GM20431 (cell line): ENCODE measurements at regions not wholly inside any gene's neighbourhood (a gene's known extent, or its start where the extent isn't known, plus 50 kb on each side); places are given as distances from the start of the nearest gene placed in this dataset.

Experiments
- in situ Hi-C: fragments of 300-500 bp; cut with MseI, MboI; formaldehyde crosslinking; loops from one replicate; pipeline ENCODE4 v1.15.0; 2020; ENCODE audit warnings: low sequenced_read_pairs; ENCODE audit not compliant: unreplicated experiment

- in situ Hi-C loops: no loop called here
Observed at GRCh38 chr2:194769030-194769429, 888.0 kb upstream of the SLC39A10 start.

GRCh38 chr2:194765723-194766122 lies 891.3 kb upstream of the SLC39A10 start:
- in situ Hi-C loops: no loop called here

GRCh38 chr2:194750926-194751325 lies 906.1 kb upstream of the SLC39A10 start:
- in situ Hi-C loops: no loop called here

- in situ Hi-C loops: no loop called here
Observed at GRCh38 chr2:194745557-194746146, 911.4 kb upstream of the SLC39A10 start.

GRCh38 chr2:194742706-194743105 lies 914.3 kb upstream of the SLC39A10 start:
- in situ Hi-C loops: no loop called here

- in situ Hi-C loops: no loop called here
Observed at GRCh38 chr2:194739217-194739616, 917.8 kb upstream of the SLC39A10 start.

GRCh38 chr2:194735837-194736542 lies 921.0 kb upstream of the SLC39A10 start:
- in situ Hi-C loops: no loop called here

GRCh38 chr2:194730266-194730665 lies 926.8 kb upstream of the SLC39A10 start:
- in situ Hi-C loops: no loop called here

GRCh38 chr2:194725169-194725568 lies 931.9 kb upstream of the SLC39A10 start:
- in situ Hi-C loops: no loop called here

- in situ Hi-C loops: no loop called here
Observed at GRCh38 chr2:194723446-194723845, 933.6 kb upstream of the SLC39A10 start.

- in situ Hi-C loops: no loop called here
Observed at GRCh38 chr2:194721227-194721626, 935.8 kb upstream of the SLC39A10 start.

GRCh38 chr2:194720462-194720861 lies 936.6 kb upstream of the SLC39A10 start:
- in situ Hi-C loops: no loop called here

- in situ Hi-C loops: no loop called here
Observed at GRCh38 chr2:194718881-194719280, 938.1 kb upstream of the SLC39A10 start.

- in situ Hi-C loops: no loop called here
Observed at GRCh38 chr2:194714541-194714940, 942.5 kb upstream of the SLC39A10 start.

- in situ Hi-C loops: no loop called here
Observed at GRCh38 chr2:194709840-194710239, 947.2 kb upstream of the SLC39A10 start.

GRCh38 chr2:194706179-194706578 lies 950.8 kb upstream of the SLC39A10 start:
- in situ Hi-C loops: no loop called here

- in situ Hi-C loops: no loop called here
Observed at GRCh38 chr2:194705398-194705797, 951.6 kb upstream of the SLC39A10 start.

GRCh38 chr2:194700726-194701125 lies 956.3 kb upstream of the SLC39A10 start:
- in situ Hi-C loops: no loop called here

GRCh38 chr2:194700116-194700515 lies 956.9 kb upstream of the SLC39A10 start:
- in situ Hi-C loops: no loop called here

- in situ Hi-C loops: no loop called here
Observed at GRCh38 chr2:194698012-194698411, 959.0 kb upstream of the SLC39A10 start.

GRCh38 chr2:194697439-194697838 lies 959.6 kb upstream of the SLC39A10 start:
- in situ Hi-C loops: no loop called here

- in situ Hi-C loops: no loop called here
Observed at GRCh38 chr2:194696690-194697089, 960.3 kb upstream of the SLC39A10 start.
